ENCODE measurements at regions not wholly inside any gene's neighbourhood (a gene's known extent, or its start where the extent isn't known, plus 50 kb on each side); places are given as distances from the start of the nearest gene placed in this dataset.

- Mint-ChIP-seq H3K27ac (ENCODE audit: unreplicated experiment) (no peak overlapping the region), H3K27me3 (ENCODE audit: unreplicated experiment) (peaks cover 4% of the 10 kb centered on the region), H3K4me1 (ENCODE audit: unreplicated experiment) (no peaks in the 10 kb centered on the region), H3K36me3 (ENCODE audit: unreplicated experiment) (no peaks in the 10 kb centered on the region), H3K4me3 (ENCODE audit: unreplicated experiment) (no peak overlapping the region), H3K9me3 (ENCODE audit: unreplicated experiment) (no peaks in the 10 kb centered on the region)
- no peak for TF ChIP-seq CTCF (IDR thresholded peaks at IDR 0.05)
- DNase-seq (ENCODE audit: extremely low spot score, unreplicated experiment) = no peak
Measured at GRCh38 chr14:56963381-56963780, 153.1 kb upstream of the OTX2 start.

GRCh38 chr14:56962444-56963080 lies 152.3 kb upstream of the OTX2 start:
- peaks cover 4% of the 10 kb centered on the region for H3K27me3 Mint-ChIP-seq (ENCODE audit: unreplicated experiment)
- H3K4me3 Mint-ChIP-seq (ENCODE audit: unreplicated experiment) = no peak overlapping the region
- TF ChIP-seq CTCF (IDR thresholded peaks at IDR 0.05) = no peak
- no peaks in the 10 kb centered on the region for H3K36me3 Mint-ChIP-seq (ENCODE audit: unreplicated experiment)
- DNase-seq (ENCODE audit: extremely low spot score, unreplicated experiment) = no peak
- H3K4me1 Mint-ChIP-seq (ENCODE audit: unreplicated experiment) = no peaks in the 10 kb centered on the region
- no peaks in the 10 kb centered on the region for H3K9me3 Mint-ChIP-seq (ENCODE audit: unreplicated experiment)
- H3K27ac Mint-ChIP-seq (ENCODE audit: unreplicated experiment) = no peak overlapping the region

- Mint-ChIP-seq H3K36me3 (ENCODE audit: unreplicated experiment) (no peaks in the 10 kb centered on the region), H3K27me3 (ENCODE audit: unreplicated experiment) (peaks cover 4% of the 10 kb centered on the region), H3K4me3 (ENCODE audit: unreplicated experiment) (no peak overlapping the region), H3K9me3 (ENCODE audit: unreplicated experiment) (no peaks in the 10 kb centered on the region), H3K4me1 (ENCODE audit: unreplicated experiment) (no peaks in the 10 kb centered on the region), H3K27ac (ENCODE audit: unreplicated experiment) (no peak overlapping the region)
- TF ChIP-seq CTCF (IDR thresholded peaks at IDR 0.05) = no peak
- no peak for DNase-seq (ENCODE audit: extremely low spot score, unreplicated experiment)
Measured at GRCh38 chr14:56959869-56960268, 149.6 kb upstream of the OTX2 start.

- TF ChIP-seq CTCF (IDR thresholded peaks at IDR 0.05) = no peak
- H3K9me3 Mint-ChIP-seq (ENCODE audit: unreplicated experiment) = no peaks in the 10 kb centered on the region
- no peaks in the 10 kb centered on the region for H3K36me3 Mint-ChIP-seq (ENCODE audit: unreplicated experiment)
- no peaks in the 10 kb centered on the region for H3K4me1 Mint-ChIP-seq (ENCODE audit: unreplicated experiment)
- H3K4me3 Mint-ChIP-seq (ENCODE audit: unreplicated experiment) = no peak overlapping the region
- H3K27ac Mint-ChIP-seq (ENCODE audit: unreplicated experiment) = no peak overlapping the region
- no peak for DNase-seq (ENCODE audit: extremely low spot score, unreplicated experiment)
- H3K27me3 Mint-ChIP-seq (ENCODE audit: unreplicated experiment) = peaks cover 4% of the 10 kb centered on the region
Measured at GRCh38 chr14:56959121-56959520, 148.8 kb upstream of the OTX2 start.

- no peaks in the 10 kb centered on the region for H3K9me3 Mint-ChIP-seq (ENCODE audit: unreplicated experiment)
- TF ChIP-seq CTCF (IDR thresholded peaks at IDR 0.05) = no peak
- H3K27me3 Mint-ChIP-seq (ENCODE audit: unreplicated experiment) = peaks cover 4% of the 10 kb centered on the region
- no peaks in the 10 kb centered on the region for H3K4me1 Mint-ChIP-seq (ENCODE audit: unreplicated experiment)
- no peak overlapping the region for H3K4me3 Mint-ChIP-seq (ENCODE audit: unreplicated experiment)
- H3K27ac Mint-ChIP-seq (ENCODE audit: unreplicated experiment) = no peak overlapping the region
- H3K36me3 Mint-ChIP-seq (ENCODE audit: unreplicated experiment) = no peaks in the 10 kb centered on the region
- no peak for DNase-seq (ENCODE audit: extremely low spot score, unreplicated experiment)
Measured at GRCh38 chr14:56956182-56956581, 145.9 kb upstream of the OTX2 start.

All from osteocyte (in vitro differentiated cells).